ENCODE measurements at regions not wholly inside any gene's neighbourhood (a gene's known extent, or its start where the extent isn't known, plus 50 kb on each side); places are given as distances from the start of the nearest gene placed in this dataset.

DNA sequence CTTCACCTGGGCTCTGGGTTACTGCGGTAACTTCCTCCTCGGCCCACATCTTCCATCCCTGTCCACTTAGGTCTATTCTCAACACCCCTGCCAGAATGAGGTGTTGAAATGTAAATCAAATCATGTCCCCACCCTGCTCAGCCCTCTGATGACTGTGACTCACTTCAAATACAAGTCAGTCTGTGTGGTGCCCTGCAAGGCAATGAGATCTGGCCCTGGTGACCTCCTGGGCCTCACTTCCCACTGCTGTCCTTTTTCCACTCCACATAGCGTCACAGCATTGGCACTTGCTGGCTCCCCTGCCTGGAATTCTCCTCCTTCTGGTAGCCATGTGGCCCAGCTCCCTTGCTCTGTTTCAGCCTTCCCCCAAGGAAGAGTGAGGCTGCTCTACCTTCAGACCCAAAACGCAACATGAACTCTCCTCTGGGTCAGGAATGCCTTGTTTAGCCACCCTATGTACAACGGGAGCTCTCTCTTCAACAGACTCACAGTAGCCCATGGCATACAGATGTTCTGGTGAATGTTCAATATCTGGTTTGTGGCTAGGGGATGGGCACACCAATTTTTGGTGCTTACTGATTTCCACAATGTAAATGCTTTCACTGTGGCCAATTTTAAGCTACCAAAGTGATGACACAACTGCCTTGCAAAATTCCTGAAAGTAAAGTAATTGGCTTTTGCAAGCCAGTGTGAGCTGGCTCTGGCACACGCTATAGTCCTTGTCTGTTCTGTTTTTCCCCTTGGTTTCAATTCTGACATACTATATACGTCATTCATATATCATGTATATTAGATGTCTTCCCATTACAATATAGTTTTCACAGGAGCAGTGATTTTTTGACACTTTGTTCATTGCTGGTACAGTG, 550.3 kb upstream of the HS6ST1 start:
- no peak for DNase-seq (ENCODE audit: low read depth in 2 of 2)

- DNase-seq (ENCODE audit: low read depth in 2 of 2): no peak
These were observed 555.9 kb upstream of the HS6ST1 start for GRCh38 chr2:128874608-128875007.

- no peak for DNase-seq (ENCODE audit: low read depth in 2 of 2)
These were observed 558.6 kb upstream of the HS6ST1 start for GRCh38 chr2:128876986-128877983.

GRCh38 chr2:128879161-128879560, 560.5 kb upstream of the HS6ST1 start:
- DNase-seq (ENCODE audit: low read depth in 2 of 2): no peak

DNA sequence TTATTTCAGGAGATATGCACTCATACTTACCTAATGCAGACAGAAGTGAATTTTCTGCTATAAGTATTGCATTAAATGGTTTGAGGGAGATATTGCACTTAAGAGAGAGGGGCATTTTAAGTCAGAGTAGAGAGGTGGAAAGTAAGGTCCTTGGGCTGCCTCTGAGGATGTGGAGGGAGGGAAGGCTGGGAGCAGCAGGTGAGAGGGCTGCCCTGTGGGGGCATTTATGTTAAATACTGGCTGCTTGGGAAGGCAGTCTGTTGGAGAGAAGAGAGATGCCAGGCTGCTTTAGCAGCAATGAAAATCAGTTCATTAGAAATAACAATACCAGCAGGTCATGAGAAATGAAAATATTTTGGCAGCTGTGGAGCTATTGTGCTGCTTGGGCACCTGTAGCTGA, 576.2 kb upstream of the HS6ST1 start:
- DNase-seq (ENCODE audit: low read depth in 2 of 2): no peak

DNA sequence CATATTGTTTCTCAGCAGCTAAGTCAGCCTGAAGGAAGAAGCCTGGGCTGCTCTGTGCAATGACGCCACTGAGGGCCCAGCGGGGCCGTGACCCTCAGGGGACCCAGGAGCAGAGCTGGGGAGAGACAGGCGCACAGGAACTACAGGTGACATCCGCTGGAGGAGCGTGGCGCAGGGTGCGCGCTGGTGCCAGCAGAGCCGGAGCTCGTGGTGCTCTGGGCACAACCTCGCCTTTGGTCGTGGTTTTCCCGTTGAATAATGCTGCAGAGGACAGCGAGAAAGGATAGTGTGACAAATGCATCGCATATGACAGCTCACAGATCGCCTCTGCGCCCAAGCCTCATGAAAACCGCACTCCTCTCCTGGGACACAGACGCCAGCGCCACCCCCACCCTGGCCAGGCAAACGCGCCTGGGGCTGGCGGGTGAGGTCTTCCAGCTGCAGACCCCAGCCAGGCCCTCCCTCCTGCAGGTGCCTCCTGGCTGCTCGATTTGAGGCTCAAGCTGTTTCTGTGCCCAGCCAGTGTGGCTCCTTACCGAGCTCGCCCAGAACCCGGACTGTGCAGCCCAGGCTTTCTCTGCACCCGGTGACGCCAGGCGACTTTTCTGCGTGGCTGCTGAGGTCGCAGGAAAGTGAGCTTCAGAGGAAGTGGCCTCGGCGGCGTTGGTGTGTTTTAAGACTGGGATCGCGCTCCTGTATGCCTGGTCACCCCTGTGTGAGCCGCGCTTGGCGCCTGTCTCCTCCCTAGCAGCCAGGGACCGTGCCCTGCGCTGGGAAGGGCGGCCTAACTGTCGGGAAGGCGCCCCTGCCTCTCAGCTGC, 583.1 kb upstream of the HS6ST1 start:
- DNase-seq (ENCODE audit: low read depth in 2 of 2): no peak

- DNase-seq (ENCODE audit: low read depth in 2 of 2): no peak
These were observed 585.0 kb upstream of the HS6ST1 start for GRCh38 chr2:128903637-128904036.

DNA sequence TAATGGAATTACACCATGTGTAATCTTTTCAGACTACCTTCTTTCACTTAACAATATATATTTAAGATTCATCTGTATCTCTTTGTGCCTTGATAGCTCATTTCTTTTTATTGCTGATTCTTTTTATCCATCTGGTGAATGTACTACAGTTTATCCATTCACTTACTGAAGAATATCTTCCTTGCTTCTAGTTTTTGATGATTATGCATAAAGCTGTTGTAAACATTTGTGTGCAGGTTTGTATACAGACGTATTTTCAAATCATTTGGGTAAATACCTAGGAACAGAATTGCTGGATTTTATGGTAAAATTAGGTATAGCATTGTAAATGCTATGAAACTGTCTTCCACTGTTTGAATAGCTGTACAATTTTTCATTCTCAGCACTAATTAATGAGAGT, 592.6 kb upstream of the HS6ST1 start:
- DNase-seq (ENCODE audit: low read depth in 2 of 2): no peak

- no peak for DNase-seq (ENCODE audit: low read depth in 2 of 2)
These were observed 595.7 kb upstream of the HS6ST1 start for GRCh38 chr2:128914320-128914719.

DNA sequence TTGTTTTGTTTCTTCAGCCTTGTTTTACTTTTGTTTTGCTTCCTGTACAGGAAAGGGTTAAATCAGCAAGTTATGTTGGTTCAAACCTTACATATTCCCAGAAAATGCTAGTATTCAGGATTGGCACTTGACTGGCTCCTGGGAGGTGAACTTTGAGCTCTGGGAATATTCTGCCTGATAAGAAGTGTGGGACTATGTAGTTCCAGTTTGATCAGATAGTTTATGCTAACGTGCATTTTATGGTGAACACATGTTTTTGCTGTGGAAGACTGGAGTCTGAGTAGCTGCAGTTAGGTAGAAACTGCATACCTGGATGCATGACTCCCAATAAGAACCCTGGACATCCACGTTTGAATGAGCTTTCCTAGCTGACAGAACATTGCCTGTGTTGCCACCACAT, 603.1 kb upstream of the HS6ST1 start:
- DNase-seq (ENCODE audit: low read depth in 2 of 2): no peak

DNA sequence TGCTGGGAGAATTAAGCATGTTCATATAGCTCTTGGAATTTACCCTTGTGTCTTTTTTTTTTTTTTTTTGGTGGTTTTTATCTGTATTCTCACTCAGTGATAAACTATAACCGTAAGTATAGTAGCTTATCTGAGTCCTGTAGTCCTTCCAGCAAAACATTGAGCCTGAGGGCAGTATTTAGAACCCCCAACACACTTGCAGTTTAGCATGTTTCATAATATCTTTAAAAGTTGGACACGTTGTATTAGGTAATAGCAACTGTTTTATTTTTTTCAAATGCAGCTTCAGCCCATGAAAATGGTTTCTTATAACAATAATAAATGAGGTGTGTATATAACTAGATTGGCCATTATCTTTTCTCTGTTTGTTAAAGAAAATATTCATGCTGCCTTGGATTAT, 603.5 kb upstream of the HS6ST1 start:
- no peak for DNase-seq (ENCODE audit: low read depth in 2 of 2)

GRCh38 chr2:128925631-128926030, 607.0 kb upstream of the HS6ST1 start:
- DNase-seq (ENCODE audit: low read depth in 2 of 2): no peak

- no peak for DNase-seq (ENCODE audit: low read depth in 2 of 2)
These were observed 611.4 kb upstream of the HS6ST1 start for GRCh38 chr2:128930101-128930500.

DNA sequence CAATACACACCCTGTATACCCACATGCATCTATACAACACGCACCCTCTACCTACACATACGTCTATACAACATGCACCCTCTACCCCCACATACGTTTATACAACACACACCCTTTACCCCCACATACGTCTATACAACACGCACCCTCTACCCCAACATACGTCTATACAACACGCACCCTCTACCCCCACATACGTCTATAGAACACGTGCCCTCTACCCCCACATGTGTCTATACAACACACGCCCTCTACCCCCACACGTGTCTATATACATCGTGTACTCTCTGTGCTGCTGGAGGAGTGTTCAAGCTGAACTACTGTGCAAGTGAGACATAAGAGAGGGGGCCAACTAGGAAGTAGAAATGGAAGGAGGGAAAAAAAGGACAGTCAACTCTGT, 621.7 kb upstream of the HS6ST1 start:
- no peak for DNase-seq (ENCODE audit: low read depth in 2 of 2)

DNA sequence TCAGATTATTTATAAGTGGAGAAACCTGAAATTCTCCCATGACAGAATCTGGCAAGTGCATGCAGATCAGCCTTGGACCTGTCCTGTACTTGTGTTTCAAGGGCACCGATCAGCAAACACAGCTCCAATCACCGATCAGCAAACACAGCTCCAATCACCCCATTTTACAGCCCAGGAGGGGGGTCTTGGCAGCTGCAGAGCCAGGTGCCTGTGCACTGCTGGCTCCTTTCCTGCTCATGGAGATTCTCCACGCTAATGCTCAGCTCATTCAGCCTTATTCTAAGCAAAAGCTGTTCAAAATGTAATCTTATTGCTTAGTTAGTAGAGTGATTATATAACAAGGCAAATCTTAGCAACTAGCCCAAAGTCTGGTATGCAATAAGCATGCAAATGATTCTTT, 623.1 kb upstream of the HS6ST1 start:
- DNase-seq (ENCODE audit: low read depth in 2 of 2): no peak

- no peak for DNase-seq (ENCODE audit: low read depth in 2 of 2)
These were observed 630.7 kb upstream of the HS6ST1 start for GRCh38 chr2:128949360-128949759.

DNA sequence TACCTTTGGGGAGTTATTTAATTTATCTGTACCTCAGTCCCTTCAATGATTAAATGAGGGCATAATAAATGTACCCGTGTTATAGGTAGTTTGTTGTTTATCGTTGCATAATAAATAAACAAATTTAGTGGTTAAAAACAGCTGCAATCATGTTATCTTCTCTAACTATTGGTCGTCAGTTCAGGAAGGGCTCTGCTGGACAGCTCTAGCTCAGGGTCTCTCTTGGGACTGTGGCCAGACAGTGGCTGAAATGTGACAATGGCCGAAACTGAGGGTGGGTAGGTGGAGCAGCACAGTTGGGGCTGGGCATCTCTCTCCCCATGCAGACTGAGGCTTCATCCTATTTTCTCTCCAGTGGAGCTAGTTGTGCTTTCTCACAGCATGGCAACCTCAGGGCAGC, 632.1 kb upstream of the HS6ST1 start:
- DNase-seq (ENCODE audit: low read depth in 2 of 2): no peak

GRCh38 chr2:128958241-128958640, 639.6 kb upstream of the HS6ST1 start:
- no peak for DNase-seq (ENCODE audit: low read depth in 2 of 2)

GRCh38 chr2:128967646-128968045, 649.0 kb upstream of the HS6ST1 start:
- DNase-seq (ENCODE audit: low read depth in 2 of 2): no peak

- no peak for DNase-seq (ENCODE audit: low read depth in 2 of 2)
These were observed 650.7 kb upstream of the HS6ST1 start for GRCh38 chr2:128969374-128969773.

- no peak for DNase-seq (ENCODE audit: low read depth in 2 of 2)
These were observed 651.9 kb upstream of the HS6ST1 start for GRCh38 chr2:128970332-128971116.

All from stimulated activated CD8-positive, alpha-beta memory T cell treated with anti-CD3 and anti-CD28 coated beads, Interleukin-2, amount 100 ng/mL, for 1 hour (primary cell).